Effector memory CD8-positive, alpha-beta T cell (primary cell): ENCODE measurements at regions not wholly inside any gene's neighbourhood (a gene's known extent, or its start where the extent isn't known, plus 50 kb on each side); places are given as distances from the start of the nearest gene placed in this dataset.

Experiments used
- ATAC-seq: fragments of 150-1000 bp; cut with Tn5 transposase; replicated peaks from 2 replicates; pipeline ENCODE4 v1.10.0; 2021; ENCODE audit warnings: mild to moderate bottlenecking, moderate library complexity
- DNase-seq, 3 experiments: peaks; one replicate each; pipeline ENCODE4 v3.0.0; 2021
- H3K27ac Mint-ChIP-seq, 2 donors: one replicate each; pipeline ENCODE4 v1.8.0; 2022; ENCODE audit warnings: mild to moderate bottlenecking in 2 of 2, mixed read lengths in 2 of 2, moderate library complexity in 2 of 2
- H3K27me3 Mint-ChIP-seq, 2 donors: one replicate each; pipeline ENCODE4 v1.8.0; 2022; ENCODE audit warnings: mixed read lengths in 2 of 2
- H3K36me3 Mint-ChIP-seq: one replicate; pipeline ENCODE4 v1.8.0; 2022; ENCODE audit warnings: mild to moderate bottlenecking, moderate library complexity, mixed read lengths; ENCODE audit not compliant: insufficient read depth
- H3K4me1 Mint-ChIP-seq, 2 donors: one replicate each; pipeline ENCODE4 v1.8.0; 2022; ENCODE audit warnings: low read depth in 2 of 2, mixed read lengths in 2 of 2
- H3K4me3 Mint-ChIP-seq, 2 donors: one replicate each; pipeline ENCODE4 v1.8.0; 2022; ENCODE audit warnings: mild to moderate bottlenecking in 2 of 2, mixed read lengths in 2 of 2, moderate library complexity in 2 of 2
- H3K9me3 Mint-ChIP-seq, 2 donors: one replicate each; pipeline ENCODE4 v1.8.0; 2022; ENCODE audit warnings: mixed read lengths in 2 of 2

DNA sequence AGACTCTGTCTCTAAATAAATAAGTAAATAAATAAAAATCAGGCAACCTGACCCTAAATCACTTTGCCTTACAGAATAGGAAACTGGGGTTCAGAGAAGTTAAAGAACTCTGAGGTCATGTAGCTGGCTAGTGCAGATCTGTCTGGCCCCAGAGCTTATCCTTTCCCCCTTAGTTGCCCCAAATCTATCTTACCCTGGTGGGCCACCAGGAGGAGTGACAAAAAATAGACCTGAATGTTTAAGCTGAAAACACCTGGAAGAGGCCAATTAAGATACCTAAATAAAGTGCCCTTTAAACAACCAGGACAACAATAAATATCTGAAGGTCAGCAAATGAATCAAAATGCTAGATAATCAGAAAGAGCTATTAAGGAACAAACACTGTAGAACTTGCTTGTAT lies 59.7 kb downstream of the TEX35 start:
- no peak overlapping the region for H3K27ac Mint-ChIP-seq

GRCh38 chr1:178573330-178573729 lies 60.4 kb downstream of the TEX35 start:
- H3K4me1 Mint-ChIP-seq = no peaks in the 10 kb centered on the region
- ATAC-seq (no peak), DNase-seq (no peak)
- peaks cover 12 to 18% of the 10 kb centered on the region in 2 donors for H3K27me3 Mint-ChIP-seq
- H3K36me3 Mint-ChIP-seq = no peaks in the 10 kb centered on the region
- H3K4me3 Mint-ChIP-seq = no peak overlapping the region
- no peak overlapping the region for H3K27ac Mint-ChIP-seq
- no peaks in the 10 kb centered on the region for H3K9me3 Mint-ChIP-seq

More for the DNA sequence above, 59.7 kb downstream of the TEX35 start:
- H3K27me3 Mint-ChIP-seq = peaks cover 12 to 18% of the 10 kb centered on the region in 2 donors
- H3K9me3 Mint-ChIP-seq = no peaks in the 10 kb centered on the region
- no peaks in the 10 kb centered on the region for H3K4me1 Mint-ChIP-seq
- DNase-seq (no peak), ATAC-seq (no peak)
- no peak overlapping the region for H3K4me3 Mint-ChIP-seq
- H3K36me3 Mint-ChIP-seq = no peaks in the 10 kb centered on the region

DNA sequence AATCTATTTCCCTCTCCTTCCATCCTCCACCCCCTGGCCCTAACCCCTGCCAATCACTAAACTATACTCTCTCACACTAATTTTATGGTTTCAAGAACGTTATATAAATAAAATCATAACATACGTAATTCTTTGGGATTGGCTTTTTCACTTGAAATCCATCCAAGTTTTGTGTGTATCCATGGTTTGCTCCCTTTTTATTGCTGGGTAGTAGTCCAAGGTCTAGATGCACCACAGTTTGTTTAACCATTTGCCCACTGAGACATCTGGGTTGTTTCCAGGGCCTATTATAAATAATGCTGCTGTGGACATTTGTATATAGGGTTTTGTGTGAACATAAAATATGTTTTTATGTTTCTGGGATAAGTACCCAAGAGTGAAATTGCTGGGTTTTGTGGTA lies 61.4 kb downstream of the TEX35 start:
- Mint-ChIP-seq H3K9me3 (no peaks in the 10 kb centered on the region), H3K4me1 (no peaks in the 10 kb centered on the region), H3K36me3 (no peaks in the 10 kb centered on the region), H3K27me3 (peaks cover 12 to 18% of the 10 kb centered on the region in 2 donors), H3K4me3 (no peak overlapping the region), H3K27ac (no peak overlapping the region)
- DNase-seq = no peak
- no peak for ATAC-seq

- no peak for DNase-seq
- H3K4me1 Mint-ChIP-seq = no peaks in the 10 kb centered on the region
- no peak overlapping the region for H3K27ac Mint-ChIP-seq
Measured at GRCh38 chr1:178575611-178576361, 62.9 kb downstream of the TEX35 start.

DNA sequence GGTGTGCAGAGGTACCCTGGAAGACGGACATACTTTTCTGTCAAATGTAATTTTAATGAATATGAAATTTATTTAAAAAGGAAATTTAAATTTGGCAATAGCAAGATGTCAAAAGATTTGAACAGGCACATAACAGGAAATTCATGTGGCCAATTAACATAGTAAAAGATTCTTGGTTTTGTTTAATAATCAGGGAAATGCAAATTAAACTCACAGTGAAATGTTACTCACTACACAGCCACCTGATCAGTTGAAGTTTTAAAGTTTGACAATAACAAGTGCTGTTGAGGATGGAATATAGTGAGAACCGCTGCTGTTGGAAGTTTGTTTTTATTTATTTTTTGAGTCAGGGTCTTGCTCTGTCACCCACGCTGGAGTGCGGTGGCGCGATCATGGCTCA lies 63.9 kb downstream of the TEX35 start:
- H3K4me3 Mint-ChIP-seq = no peak overlapping the region
- ATAC-seq (no peak), DNase-seq (no peak)
- H3K4me1 Mint-ChIP-seq = no peaks in the 10 kb centered on the region
- H3K9me3 Mint-ChIP-seq = no peaks in the 10 kb centered on the region
- H3K27me3 Mint-ChIP-seq = peaks cover 12 to 18% of the 10 kb centered on the region in 2 donors
- no peak overlapping the region for H3K27ac Mint-ChIP-seq
- no peaks in the 10 kb centered on the region for H3K36me3 Mint-ChIP-seq

More at GRCh38 chr1:178575611-178576361, 62.9 kb downstream of the TEX35 start:
- Mint-ChIP-seq H3K27me3 (peaks cover 12 to 18% of the 10 kb centered on the region in 2 donors), H3K36me3 (no peaks in the 10 kb centered on the region), H3K4me3 (no peak overlapping the region), H3K9me3 (no peaks in the 10 kb centered on the region)
- no peak for ATAC-seq

- Mint-ChIP-seq H3K4me1 (no peaks in the 10 kb centered on the region), H3K4me3 (no peak overlapping the region), H3K27ac (no peak overlapping the region), H3K36me3 (no peaks in the 10 kb centered on the region), H3K9me3 (no peaks in the 10 kb centered on the region), H3K27me3 (peaks cover 8 to 14% of the 10 kb centered on the region in 2 donors)
- ATAC-seq (no peak), DNase-seq (no peak)
Measured at GRCh38 chr1:178577882-178578281, 65.0 kb downstream of the TEX35 start.

- H3K9me3 Mint-ChIP-seq = no peaks in the 10 kb centered on the region
- peaks cover 7 to 10% of the 10 kb centered on the region in 2 donors for H3K27me3 Mint-ChIP-seq
- H3K27ac Mint-ChIP-seq = no peak overlapping the region
- H3K36me3 Mint-ChIP-seq = no peaks in the 10 kb centered on the region
- ATAC-seq (no peak), DNase-seq (no peak)
- H3K4me1 Mint-ChIP-seq = no peaks in the 10 kb centered on the region
- H3K4me3 Mint-ChIP-seq = no peak overlapping the region
Measured at GRCh38 chr1:178578541-178578940, 65.6 kb downstream of the TEX35 start.

DNA sequence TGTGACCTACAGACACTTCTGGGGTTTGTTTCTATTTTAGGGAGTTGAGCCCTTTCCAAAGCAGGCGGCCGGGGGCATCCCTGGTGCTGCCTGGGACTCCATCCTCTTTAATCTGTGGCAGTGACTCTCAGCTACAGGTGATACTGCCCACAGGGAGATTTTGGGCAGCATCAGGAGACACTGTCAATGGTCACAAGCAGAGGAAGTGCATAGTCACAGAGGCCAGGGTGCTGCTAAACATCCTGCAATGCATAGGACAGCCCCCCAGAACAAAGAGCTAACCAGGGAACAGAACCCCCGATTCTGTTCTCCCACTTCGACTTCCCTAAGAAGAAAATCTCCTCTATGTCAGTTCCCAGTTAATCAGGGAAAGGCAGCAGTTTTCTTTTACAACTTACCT lies 66.2 kb downstream of the TEX35 start:
- Mint-ChIP-seq H3K9me3 (no peaks in the 10 kb centered on the region), H3K27ac (no peak overlapping the region), H3K36me3 (no peaks in the 10 kb centered on the region), H3K27me3 (peaks cover 7 to 15% of the 10 kb centered on the region in 2 donors), H3K4me3 (no peak overlapping the region), H3K4me1 (no peaks in the 10 kb centered on the region)
- ATAC-seq (no peak), DNase-seq (no peak)

DNA sequence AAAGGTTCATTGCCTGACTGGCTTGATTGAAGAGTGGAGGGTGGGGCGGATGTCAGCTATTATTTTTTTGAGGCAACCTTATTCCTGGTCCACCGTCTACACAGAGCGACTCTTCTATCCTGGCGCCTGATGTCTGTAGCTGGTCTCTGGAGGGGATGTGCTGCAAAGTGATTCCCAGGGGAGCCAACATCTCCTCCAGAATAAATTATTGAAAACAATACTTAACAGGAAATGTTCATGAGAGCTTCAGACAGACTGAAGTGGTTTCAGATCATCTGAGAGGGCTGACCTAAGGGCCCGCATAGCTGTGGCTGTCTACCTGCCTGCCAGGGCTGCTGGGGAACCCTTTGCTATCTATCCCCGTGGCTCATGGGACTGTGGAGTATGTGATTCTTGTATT lies 66.7 kb downstream of the TEX35 start:
- Mint-ChIP-seq H3K36me3 (no peaks in the 10 kb centered on the region), H3K27ac (no peak overlapping the region), H3K27me3 (peaks cover 7 to 15% of the 10 kb centered on the region in 2 donors), H3K4me3 (no peak overlapping the region), H3K4me1 (no peaks in the 10 kb centered on the region), H3K9me3 (no peaks in the 10 kb centered on the region)
- ATAC-seq = no peak
- DNase-seq = no peak

DNA sequence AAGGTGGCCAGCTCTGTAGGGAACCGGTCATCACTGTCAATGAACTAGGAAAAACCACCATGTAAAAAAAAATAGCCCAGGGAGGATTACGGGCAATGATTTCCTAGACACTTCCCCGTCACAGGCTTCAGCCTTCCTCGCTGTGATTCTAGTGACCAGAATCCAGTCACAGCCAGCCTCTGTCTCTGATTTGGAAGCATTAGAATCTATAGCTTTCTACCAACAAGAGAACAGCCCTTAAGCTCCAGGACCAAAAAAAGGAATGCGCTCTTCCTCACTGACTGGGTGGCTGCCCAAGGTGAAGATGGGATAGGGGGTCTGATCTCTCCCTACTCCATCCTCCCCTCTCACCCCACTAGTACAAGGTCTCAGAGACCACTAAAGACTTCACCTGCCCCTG lies 67.2 kb downstream of the TEX35 start:
- DNase-seq (no peak), ATAC-seq (no peak)
- Mint-ChIP-seq H3K27me3 (peaks cover 7 to 16% of the 10 kb centered on the region in 2 donors), H3K9me3 (no peaks in the 10 kb centered on the region), H3K4me3 (no peak overlapping the region), H3K27ac (no peak overlapping the region), H3K36me3 (no peaks in the 10 kb centered on the region), H3K4me1 (no peaks in the 10 kb centered on the region)

DNA sequence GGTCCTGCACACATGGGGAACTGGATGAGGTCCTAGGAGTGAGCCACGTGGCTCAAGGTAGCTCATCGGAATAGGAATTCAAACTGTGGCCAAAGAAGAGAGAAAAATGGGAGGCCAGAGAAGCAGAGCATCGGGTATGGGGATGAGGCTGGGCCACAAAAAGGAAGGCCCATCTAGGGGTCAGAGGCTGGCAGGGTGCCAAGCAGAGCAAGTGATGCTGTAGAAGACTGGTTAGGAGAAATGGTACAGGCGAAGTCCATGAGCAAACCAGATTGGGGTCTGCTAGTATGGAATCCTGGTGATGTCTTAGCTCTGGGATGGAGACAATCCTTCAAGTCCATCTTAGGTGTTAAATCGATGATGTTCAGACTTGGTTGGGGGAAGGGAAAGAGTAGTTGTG lies 68.0 kb downstream of the TEX35 start:
- H3K4me3 Mint-ChIP-seq = no peak overlapping the region
- H3K27ac Mint-ChIP-seq = no peak overlapping the region
- H3K4me1 Mint-ChIP-seq = no peaks in the 10 kb centered on the region
- H3K27me3 Mint-ChIP-seq = peaks cover 7 to 17% of the 10 kb centered on the region in 2 donors
- ATAC-seq (no peak), DNase-seq (no peak)
- H3K9me3 Mint-ChIP-seq = no peaks in the 10 kb centered on the region
- no peaks in the 10 kb centered on the region for H3K36me3 Mint-ChIP-seq

DNA sequence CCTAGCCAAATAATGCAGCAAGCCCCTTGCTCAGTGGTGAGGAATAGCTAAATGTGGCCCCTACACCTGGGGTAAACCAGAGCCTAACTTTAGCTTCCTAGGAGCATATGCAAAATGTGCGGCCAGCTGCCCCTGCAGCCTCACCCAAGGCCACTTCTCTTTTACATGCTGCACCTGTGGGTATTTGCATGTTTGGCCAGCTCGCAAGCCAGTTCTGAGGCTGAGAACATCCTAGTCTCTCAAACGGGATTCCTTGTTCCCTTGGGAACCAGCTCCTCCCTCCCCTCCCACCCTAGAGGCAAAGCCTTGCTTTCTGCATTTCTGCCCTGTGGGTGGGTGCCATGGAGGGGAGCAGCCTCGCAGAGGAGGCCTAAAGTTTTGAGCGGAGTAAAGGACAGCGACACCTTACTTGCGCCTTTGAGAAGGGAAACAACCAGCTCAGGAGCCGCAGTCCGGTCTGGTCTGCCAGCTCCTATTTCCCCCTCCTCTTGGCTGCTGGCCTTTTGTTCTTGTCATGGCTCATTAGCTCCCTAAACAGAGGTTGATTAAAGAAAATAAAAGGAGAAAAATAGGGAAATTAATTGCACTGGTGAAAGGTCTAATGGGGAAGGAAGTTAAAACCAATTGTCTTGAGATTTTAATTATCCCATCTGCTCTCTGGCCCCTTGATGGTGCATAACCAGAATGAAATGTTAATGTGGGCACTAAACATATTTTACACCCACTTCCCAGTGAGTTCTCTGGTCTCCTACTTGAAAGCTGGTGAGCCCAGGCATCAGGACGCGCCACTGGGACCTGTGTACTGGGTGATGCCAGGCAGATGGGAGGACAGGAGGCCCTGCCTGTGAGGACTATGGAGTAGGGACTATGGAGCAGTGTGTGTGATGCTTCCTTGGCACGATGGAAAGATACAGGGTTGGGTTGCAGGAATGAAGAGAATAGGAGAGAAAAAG lies 68.7 kb downstream of the TEX35 start:
- DNase-seq (no peak), ATAC-seq (peak; percentile 27)
- H3K9me3 Mint-ChIP-seq = no peaks in the 10 kb centered on the region
- H3K36me3 Mint-ChIP-seq = no peaks in the 10 kb centered on the region
- no peak overlapping the region for H3K4me3 Mint-ChIP-seq
- H3K27ac Mint-ChIP-seq = no peak overlapping the region
- no peaks in the 10 kb centered on the region for H3K4me1 Mint-ChIP-seq
- H3K27me3 Mint-ChIP-seq = peaks cover 5 to 15% of the 10 kb centered on the region in 2 donors

- ATAC-seq = no peak
Measured at GRCh38 chr1:178587096-178587495, 74.2 kb downstream of the TEX35 start.

DNA sequence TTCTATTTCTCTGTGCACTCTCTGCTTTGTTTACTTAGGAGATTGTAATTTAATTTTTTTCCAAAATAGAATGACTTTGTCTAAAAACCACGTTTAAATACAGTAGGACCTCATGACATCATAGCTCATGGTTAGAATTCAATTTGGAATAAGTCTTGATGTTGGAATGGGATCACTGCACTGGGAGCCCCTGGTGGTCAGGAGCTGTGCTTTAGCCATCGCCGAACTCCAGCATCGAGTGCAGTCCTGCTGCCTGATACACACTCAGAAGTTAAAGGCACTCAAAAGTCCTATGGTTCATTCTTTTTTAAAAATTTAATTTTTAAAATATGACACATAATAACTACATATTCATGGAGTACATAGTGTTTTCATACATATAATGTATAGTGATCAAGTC lies 75.1 kb downstream of the TEX35 start:
- H3K9me3 Mint-ChIP-seq = no peaks in the 10 kb centered on the region
- no peaks in the 10 kb centered on the region for H3K36me3 Mint-ChIP-seq
- no peak for ATAC-seq
- no peaks in the 10 kb centered on the region for H3K4me1 Mint-ChIP-seq
- peaks cover 31 to 48% of the 10 kb centered on the region in 2 donors for H3K27me3 Mint-ChIP-seq
- no peak overlapping the region for H3K27ac Mint-ChIP-seq
- DNase-seq = no peak
- no peak overlapping the region for H3K4me3 Mint-ChIP-seq

More at GRCh38 chr1:178587096-178587495, 74.2 kb downstream of the TEX35 start:
- Mint-ChIP-seq H3K27me3 (peaks cover 31 to 48% of the 10 kb centered on the region in 2 donors), H3K36me3 (no peaks in the 10 kb centered on the region), H3K4me1 (no peaks in the 10 kb centered on the region), H3K9me3 (no peaks in the 10 kb centered on the region), H3K4me3 (no peak overlapping the region), H3K27ac (no peak overlapping the region)
- DNase-seq = no peak
